Heart left ventricle (tissue), 16 donors: ENCODE measurements at regions not wholly inside any gene's neighbourhood (a gene's known extent, or its start where the extent isn't known, plus 50 kb on each side); places are given as distances from the start of the nearest gene placed in this dataset.

Experiments used
- ATAC-seq, 4 donors: fragments of 200-7000 bp; cut with Tn5 transposase; one replicate each; pipeline ENCODE4 v1.9.1; 2020 to 2022; ENCODE audit warnings: moderate library complexity in 4 of 4, mild to moderate bottlenecking in 3 of 4, moderate number of reproducible peaks in 1 of 4
- DNase-seq, 5 donors: peaks; one replicate each; pipeline ENCODE4 v3.0.0-alpha.2; 2020
- H3K27ac ChIP-seq, 12 donors: fragments of 200-600 bp; sonication (generic) in 4 of 12; one replicate each; pipeline versions ENCODE4 v1.5.0 to v1.8.0; 2016 to 2022; ENCODE audit warnings: mild to moderate bottlenecking in 2 of 12
- H3K27me3 ChIP-seq, 9 donors: fragments of 200-600 bp; sonication (generic) in 2 of 9; one replicate each; pipeline versions ENCODE4 v1.5.1 to v1.8.0; 2016 to 2022; ENCODE audit warnings: mild to moderate bottlenecking in 3 of 9
- H3K36me3 ChIP-seq, 9 donors: fragments of 200-600 bp; sonication (generic) in 2 of 9; one replicate each; pipeline versions ENCODE4 v1.5.0 to v1.8.0; 2018 to 2022; ENCODE audit warnings: mild to moderate bottlenecking in 2 of 9
- H3K4me1 ChIP-seq, 12 donors: fragments of 200-600 bp; sonication (generic) in 4 of 12; one replicate each; pipeline versions ENCODE4 v1.5.0 to v1.8.0; 2016 to 2022; ENCODE audit warnings: mild to moderate bottlenecking in 3 of 12
- H3K4me3 ChIP-seq, 12 donors: fragments of 200-600 bp; sonication (generic) in 4 of 12; one replicate each; pipeline versions ENCODE4 v1.5.0 to v1.8.0; 2017 to 2022; ENCODE audit warnings: mild to moderate bottlenecking in 9 of 12, moderate library complexity in 4 of 12
- H3K9me3 ChIP-seq, 12 donors: fragments of 200-600 bp; sonication (generic) in 4 of 12; one replicate each; pipeline versions ENCODE4 v1.5.0 to v1.8.0; 2016 to 2022; ENCODE audit warnings: mild to moderate bottlenecking in 1 of 12
- CTCF ChIP-seq, 12 donors: fragments of 200-600 bp; sonication (generic) in 4 of 12; IDR thresholded peaks; one replicate each; pipeline versions ENCODE4 v1.5.0 to v1.8.0; 2018 to 2022; ENCODE audit warnings: antibody characterized with exemption in 12 of 12, mild to moderate bottlenecking in 5 of 12
- POLR2A ChIP-seq, 2 donors: fragments of 450-650 bp; IDR thresholded peaks; one replicate each; pipeline ENCODE4 v1.6.1; 2017; ENCODE audit warnings: antibody characterized with exemption in 2 of 2, mild to moderate bottlenecking in 2 of 2, moderate library complexity in 2 of 2
- WGBS, 4 donors: extraction: QIAGEN DNeasy Blood & Tissue Kit in 2 of 4; methylation state at CpG; one replicate each; pipeline versions ENCODE4 v1.1.5 to v1.1.7; 2013 to 2018; 5-methylcytosine and 5-hydroxymethylcytosine counted together
- intact Hi-C, 10 donors: fragments of 100-400 bp; cut with DNase I; formaldehyde crosslinking; loops; one replicate each; pipeline versions ENCODE4 v1.11.1 to v1.14.2; 2022
- donor health status: ischemic (EF 13 %, LVEDD 7.1; RV severe dilation, severe dysfunction).
- donor health status: healthy with polysubstance abuse.
- donor health status: DM: no; HTN: yes; CAD: no.
- donor health status: DM: no; HTN: no; CAD: no.
- donor health status: ischemic (EF 25% LVEDD 6.9; RV normal size, moderate dysfunction).
- donor health status: ischemic (EF 25% LVEDD 5.7; RV mildly dilated, moderate dysfunction).
- donor health status: healthy.
- donor health status: DM: yes; HTN: yes; CAD: no.
- donor health status: ischemic (EF 35%, LVEDD 5.7; RV mildly dilated, moderate dysfunction).
- donor health status: nonischemic (EF 11% LVEDD 7.7; RV severe dilation, severe dysfunction).
- donor health status: DM: yes; HTN: yes; CAD: no.
- donor health status: PGD.
- donor health status: ischemic (EF 29% LVEDD 5.4; RV normal size, mild dysfunction).
- donor health status: nonischemic (EF 23%, LVEDD 6.1; RV moderate dilation, normal function).

DNA sequence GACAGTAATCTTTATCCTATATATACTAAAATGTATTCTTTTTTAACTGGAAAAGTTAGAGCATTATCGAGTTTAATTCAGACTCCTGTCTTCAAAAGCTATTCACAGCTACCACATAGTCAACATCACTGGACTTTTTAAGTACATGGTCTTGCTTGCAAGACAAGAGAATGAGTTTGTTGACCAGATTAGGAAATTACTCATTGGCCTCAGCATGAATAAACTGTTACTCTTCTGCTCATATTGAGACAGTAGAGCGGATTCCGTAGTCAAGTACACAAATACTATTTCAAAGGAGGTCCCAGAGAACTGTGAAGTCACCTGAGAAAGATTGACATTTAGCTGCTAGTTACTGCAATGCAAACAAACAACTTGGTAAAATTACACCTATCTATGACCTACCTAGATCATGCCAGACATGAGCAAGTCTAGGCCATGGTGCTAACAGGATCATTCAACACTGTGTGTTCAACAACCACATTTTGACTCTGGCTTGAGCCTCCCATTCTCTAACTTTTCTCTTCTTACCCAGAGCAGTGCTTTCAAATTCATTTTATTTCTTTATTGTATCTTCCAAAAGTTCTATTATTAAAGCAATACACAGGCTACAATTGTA lies 280.9 kb downstream of the NEBL start:
- 97 to 99% (median 98%) methylated on average over 3 of the region's 3 CpGs for WGBS, 4 donors
- no peak for TF ChIP-seq CTCF (IDR thresholded peaks at IDR 0.05)
- no peak for TF ChIP-seq POLR2A (IDR thresholded peaks at IDR 0.05)
- intact Hi-C loops: loop anchor here in 1 of 10 donors (10.0 kb wide), 1 partner anchor 149 kb away; no protein-coding TSS in a partner anchor
- Histone ChIP-seq H3K36me3 (no peaks in the 10 kb centered on the region), H3K27me3 (no peaks in the 10 kb centered on the region), H3K27ac (peak overlapping the region in 3 of 12 donors; percentile 13 to 40 (median 21)), H3K9me3 (no peaks in the 10 kb centered on the region), H3K4me1 (peaks cover 0 to 10% (median 0%) of the 10 kb centered on the region in 12 donors), H3K4me3 (no peak overlapping the region)
- ATAC-seq: no peak
- DNase-seq: no peak

DNA sequence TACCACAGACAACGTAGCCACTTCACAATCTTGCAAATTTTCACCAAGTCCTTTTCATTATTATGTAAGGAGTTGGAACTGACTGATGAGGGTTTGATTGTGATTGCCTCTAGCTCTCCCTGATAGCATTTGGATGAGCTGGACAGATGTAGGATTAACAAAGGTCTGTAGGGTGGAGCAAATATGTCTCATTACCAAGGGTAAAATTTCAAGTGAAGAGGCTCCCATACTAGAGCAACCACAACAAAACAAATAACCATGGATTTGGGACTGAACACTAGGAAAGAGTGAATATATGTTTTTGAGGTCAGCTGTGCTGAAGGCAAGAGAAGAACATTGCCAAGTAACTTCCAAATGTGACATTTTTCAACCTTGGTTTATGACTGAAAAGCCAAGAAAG lies 281.7 kb downstream of the NEBL start:
- 73 to 91% (median 80%) methylated on average over 1 of the region's 1 CpG for whole genome bisulfite sequencing, 4 donors
- Histone ChIP-seq H3K4me1 (peaks cover 0 to 10% (median 0%) of the 10 kb centered on the region in 12 donors), H3K27ac (no peak overlapping the region), H3K4me3 (no peak overlapping the region), H3K9me3 (peaks cover 0 to 3% (median 0%) of the 10 kb centered on the region in 12 donors), H3K36me3 (no peaks in the 10 kb centered on the region), H3K27me3 (no peaks in the 10 kb centered on the region)
- intact Hi-C loops: loop anchor here in 1 of 10 donors (10.0 kb wide), 1 partner anchor 149 kb away; no protein-coding TSS in a partner anchor
- no peak for ATAC-seq
- DNase-seq: no peak
- TF ChIP-seq POLR2A (IDR thresholded peaks at IDR 0.05) (no peak), CTCF (IDR thresholded peaks at IDR 0.05) (no peak)

DNA sequence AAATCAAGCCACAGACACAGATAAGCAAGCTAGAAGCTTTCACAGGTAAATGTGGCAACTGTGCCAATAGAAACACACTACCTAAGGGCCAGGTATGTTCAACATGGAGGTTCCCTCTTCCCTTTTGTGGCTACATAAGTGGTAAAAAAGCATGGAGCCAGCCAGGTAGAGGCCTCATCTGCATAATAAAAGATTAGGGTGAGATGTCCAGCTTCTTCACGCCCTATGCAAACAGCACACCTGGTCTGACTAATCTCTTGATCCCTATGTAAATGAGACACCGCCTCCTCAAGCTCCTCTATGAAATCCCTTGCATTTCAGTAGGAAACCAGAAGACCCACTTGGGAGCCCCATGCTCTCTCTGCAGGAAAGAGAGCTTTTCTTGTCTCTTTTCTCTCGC lies 282.2 kb downstream of the NEBL start:
- Histone ChIP-seq H3K4me1 (peaks cover 0 to 10% (median 0%) of the 10 kb centered on the region in 12 donors), H3K4me3 (no peak overlapping the region), H3K36me3 (no peaks in the 10 kb centered on the region), H3K27ac (no peak overlapping the region), H3K27me3 (no peaks in the 10 kb centered on the region), H3K9me3 (peaks cover 0 to 6% (median 0%) of the 10 kb centered on the region in 12 donors)
- 92 to 94% (median 93%) methylated on average over 3 of the region's 3 CpGs for WGBS, 4 donors
- intact Hi-C loops: loop anchor here in 1 of 10 donors (10.0 kb wide), 1 partner anchor 150 kb away; no protein-coding TSS in a partner anchor
- TF ChIP-seq CTCF (IDR thresholded peaks at IDR 0.05): no peak
- no peak for TF ChIP-seq POLR2A (IDR thresholded peaks at IDR 0.05)
- no peak for ATAC-seq
- no peak for DNase-seq

DNA sequence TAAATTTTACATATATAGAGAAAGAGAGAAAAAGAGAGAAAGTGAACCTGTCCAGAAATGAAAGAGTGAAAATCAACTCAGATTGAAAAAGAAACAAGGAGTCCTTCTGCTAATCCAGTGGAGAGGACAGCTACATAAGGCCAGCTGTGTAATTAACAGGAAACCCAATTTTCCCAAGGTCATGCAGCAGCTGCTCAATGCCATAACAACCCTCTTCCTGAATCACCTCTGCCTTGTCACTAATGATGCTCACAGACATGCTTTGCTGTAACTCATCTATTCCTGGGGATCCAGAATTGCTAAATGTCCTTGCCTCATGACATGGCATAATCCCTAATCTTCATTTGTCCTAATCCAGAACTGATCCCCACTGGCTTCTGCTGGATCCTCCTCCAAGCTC lies 288.6 kb downstream of the NEBL start:
- no peak overlapping the region for H3K27ac ChIP-seq
- intact Hi-C loops: loop anchor here in 1 of 10 donors (5.0 kb wide), 1 partner anchor 64 kb away; no protein-coding TSS in a partner anchor
- DNase-seq (no peak), ATAC-seq (peak in 1 of 4 donors; percentile 34)
- no peaks in the 10 kb centered on the region for H3K4me1 ChIP-seq
- no peaks in the 10 kb centered on the region for H3K36me3 ChIP-seq
- TF ChIP-seq CTCF (IDR thresholded peaks at IDR 0.05) (no peak), POLR2A (IDR thresholded peaks at IDR 0.05) (no peak)
- no peaks in the 10 kb centered on the region for H3K27me3 ChIP-seq
- no peak overlapping the region for H3K4me3 ChIP-seq
- H3K9me3 ChIP-seq: peaks cover 0 to 11% (median 0%) of the 10 kb centered on the region in 12 donors
